PC-9 (cell line): ENCODE measurements at regions not wholly inside any gene's neighbourhood (a gene's known extent, or its start where the extent isn't known, plus 50 kb on each side); places are given as distances from the start of the nearest gene placed in this dataset.

ENCODE experiments used
- BruUV-seq: library from RNA; stranded (reverse); fragments of 400-500 nt; replicated peaks from 2 replicates; lab custom pipeline; 2021; lab: Mats Ljungman, UMichigan
- CTCF ChIA-PET: fragments of 300-600 bp; sonication (Branson Sonifier 250); formaldehyde crosslinking; loops from one replicate; lab custom pipeline; 2022; ENCODE audit warnings: antibody characterized with exemption; lab: Charles Lee
- POLR2A ChIA-PET: fragments of 300-600 bp; sonication (Branson Sonifier 250); formaldehyde crosslinking; loops from one replicate; lab custom pipeline; 2022; ENCODE audit warnings: antibody characterized with exemption; ENCODE audit not compliant: unreplicated experiment; lab: Charles Lee
- DNase-seq, 2 experiments: peaks; one replicate each; pipeline versions ENCODE4 v3.0.0 to v3.0.0-alpha.2; 2015 to 2022; ENCODE audit warnings: mixed read lengths in 1 of 2
- H2AFZ ChIP-seq: fragments of 200-600 bp; sonication (generic); 2 replicates; pipeline ENCODE4 v1.8.1; 2017; ENCODE audit warnings: antibody characterized with exemption
- H3F3A ChIP-seq: fragments of 200-600 bp; sonication (generic); 2 replicates; pipeline ENCODE4 v1.8.1; 2017; ENCODE audit warnings: antibody characterized with exemption, mild to moderate bottlenecking, low read depth; ENCODE audit not compliant: insufficient read depth
- H3K27ac ChIP-seq: fragments of 200-600 bp; sonication (generic); 2 replicates; pipeline ENCODE4 v1.6.1; 2016; ENCODE audit warnings: mixed run types
- H3K27me3 ChIP-seq: fragments of 200-600 bp; sonication (generic); 2 replicates; pipeline ENCODE4 v1.6.1; 2016; ENCODE audit warnings: low read depth, mixed run types; ENCODE audit not compliant: insufficient read depth
- H3K36me3 ChIP-seq: fragments of 200-600 bp; sonication (generic); 2 replicates; pipeline ENCODE4 v1.6.1; 2016; ENCODE audit warnings: low read depth, mixed run types
- H3K4me1 ChIP-seq: fragments of 200-600 bp; sonication (generic); replicated peaks from 2 replicates; pipeline ENCODE4 v1.6.1; 2016; ENCODE audit warnings: mixed run types; ENCODE audit not compliant: insufficient read depth
- H3K4me2 ChIP-seq: fragments of 200-600 bp; sonication (generic); 2 replicates; pipeline ENCODE4 v1.6.1; 2017; ENCODE audit warnings: mixed run types
- H3K4me3 ChIP-seq: fragments of 200-600 bp; sonication (generic); 2 replicates; pipeline ENCODE4 v1.6.1; 2016; ENCODE audit warnings: mixed run types
- H3K79me2 ChIP-seq: fragments of 200-600 bp; sonication (generic); 2 replicates; pipeline ENCODE4 v1.6.1; 2017; ENCODE audit warnings: low read depth, mixed run types
- H3K9me2 ChIP-seq: fragments of 200-600 bp; sonication (generic); 2 replicates; pipeline ENCODE4 v1.8.1; 2017; ENCODE audit warnings: mild to moderate bottlenecking; ENCODE audit not compliant: insufficient read depth
- H3K9me3 ChIP-seq: fragments of 200-600 bp; sonication (generic); 2 replicates; pipeline ENCODE4 v1.8.1; 2016; ENCODE audit warnings: low read depth; ENCODE audit not compliant: insufficient read depth
- H4K20me1 ChIP-seq: fragments of 200-600 bp; sonication (generic); 2 replicates; pipeline ENCODE4 v1.8.1; 2017; ENCODE audit not compliant: insufficient read depth
- CTCF ChIP-seq: fragments of 200-600 bp; sonication (generic); conservative IDR thresholded peaks from 2 replicates; pipeline ENCODE4 v1.6.1; 2017; ENCODE audit warnings: mixed run types, antibody characterized with exemption, mild to moderate bottlenecking, moderate library complexity
- EZH2 ChIP-seq: fragments of 200-600 bp; sonication (generic); IDR thresholded peaks from 2 replicates; pipeline ENCODE4 v1.8.0; 2017; ENCODE audit warnings: antibody characterized with exemption, low read depth
- intact Hi-C: fragments of 100-400 bp; cut with micrococcal nuclease; formaldehyde crosslinking; loops from one replicate; pipeline ENCODE4 v1.10.0; 2022; ENCODE audit not compliant: unreplicated experiment

GRCh38 chr12:29895966-29896365, 112.2 kb upstream of the TMTC1 start:
- H3F3A ChIP-seq = no peaks in the 10 kb centered on the region
- H3K27ac ChIP-seq = no peak overlapping the region
- no peak for TF ChIP-seq EZH2
- TF ChIP-seq CTCF = no peak
- no peak overlapping the region for H3K4me3 ChIP-seq
- no peaks in the 10 kb centered on the region for H3K4me1 ChIP-seq
- no peaks in the 10 kb centered on the region for H3K9me2 ChIP-seq
- no peaks in the 10 kb centered on the region for H4K20me1 ChIP-seq
- no peaks in the 10 kb centered on the region for H3K79me2 ChIP-seq
- BruUV-seq = no TSS peak
- H2AFZ ChIP-seq = no peak overlapping the region
- ChIA-PET CTCF (no interaction called here), POLR2A (no interaction called here)
- H3K36me3 ChIP-seq = no peaks in the 10 kb centered on the region
- intact Hi-C loops = no loop called here
- H3K27me3 ChIP-seq = no peaks in the 10 kb centered on the region
- DNase-seq = no peak
- H3K9me3 ChIP-seq = no peaks in the 10 kb centered on the region
- H3K4me2 ChIP-seq = no peak overlapping the region

GRCh38 chr12:29893002-29893401, 109.3 kb upstream of the TMTC1 start:
- intact Hi-C loops = no loop called here

GRCh38 chr12:29891792-29892191, 108.0 kb upstream of the TMTC1 start:
- TF ChIP-seq EZH2 (no peak), CTCF (no peak)
- CTCF ChIA-PET = no interaction called here
- H3K9me3 ChIP-seq = no peaks in the 10 kb centered on the region; the same call in 1 of the 2 replicates
- H3K4me3 ChIP-seq = no peak overlapping the region
- no peaks in the 10 kb centered on the region for H3K36me3 ChIP-seq
- no peaks in the 10 kb centered on the region for H3K9me2 ChIP-seq
- no peak overlapping the region for H3K4me2 ChIP-seq
- no peaks in the 10 kb centered on the region for H4K20me1 ChIP-seq
- H3K79me2 ChIP-seq = no peaks in the 10 kb centered on the region
- intact Hi-C loops = no loop called here
- POLR2A ChIA-PET = no interaction called here
- no TSS peak for BruUV-seq
- no peak overlapping the region for H2AFZ ChIP-seq
- H3K27ac ChIP-seq = no peak overlapping the region
- no peaks in the 10 kb centered on the region for H3K4me1 ChIP-seq
- H3F3A ChIP-seq = no peaks in the 10 kb centered on the region
- no peaks in the 10 kb centered on the region for H3K27me3 ChIP-seq
- no peak for DNase-seq

More at GRCh38 chr12:29893002-29893401, 109.3 kb upstream of the TMTC1 start:
- CTCF ChIA-PET = no interaction called here
- H3K79me2 ChIP-seq = no peaks in the 10 kb centered on the region
- no peaks in the 10 kb centered on the region for H3K27me3 ChIP-seq
- no peaks in the 10 kb centered on the region for H3K9me3 ChIP-seq
- no peaks in the 10 kb centered on the region for H3K36me3 ChIP-seq
- H3K27ac ChIP-seq = no peak overlapping the region
- H3K4me2 ChIP-seq = no peak overlapping the region
- no peaks in the 10 kb centered on the region for H3K4me1 ChIP-seq
- H4K20me1 ChIP-seq = no peaks in the 10 kb centered on the region
- no peaks in the 10 kb centered on the region for H3F3A ChIP-seq
- POLR2A ChIA-PET = no interaction called here
- no TSS peak for BruUV-seq
- no peak for TF ChIP-seq EZH2
- no peak for TF ChIP-seq CTCF
- DNase-seq = no peak
- no peak overlapping the region for H3K4me3 ChIP-seq
- no peaks in the 10 kb centered on the region for H3K9me2 ChIP-seq
- H2AFZ ChIP-seq = no peak overlapping the region
